K562 (cell line): ENCODE measurements at regions not wholly inside any gene's neighbourhood (a gene's known extent, or its start where the extent isn't known, plus 50 kb on each side); places are given as distances from the start of the nearest gene placed in this dataset.

Experiments used
- AFF4 ChIP-seq: sonication (generic); formaldehyde crosslinking; IDR thresholded peaks from 2 replicates; pipeline ENCODE4 v1.8.0; 2023; ENCODE audit warnings: mild to moderate bottlenecking, missing genetic modification reagents
- BRF2 ChIP-seq: IDR thresholded peaks from 3 replicates; pipeline ENCODE4 v1.6.1; 2011; ENCODE audit warnings: borderline replicate concordance, mild to moderate bottlenecking; ENCODE audit not compliant: insufficient read length, insufficient read depth
- DMBX1 ChIP-seq: fragments of 250-450 bp; sonication (Bioruptor Pico); IDR thresholded peaks from 2 replicates; pipeline ENCODE4 v1.8.0; 2022; ENCODE audit warnings: inconsistent platforms, mild to moderate bottlenecking, moderate library complexity, borderline replicate concordance
- EP400 ChIP-seq: fragments of 450-650 bp; IDR thresholded peaks from 2 replicates; pipeline ENCODE4 v1.6.1; 2017; ENCODE audit warnings: antibody characterized with exemption, mild to moderate bottlenecking, moderate library complexity
- FUS ChIP-seq: fragments of 200-400 bp; formaldehyde crosslinking; optimal IDR thresholded peaks from 2 replicates; pipeline ENCODE3; 2017; ENCODE audit warnings: low read depth, low read length
- GABPB1 ChIP-seq: sonication (generic); formaldehyde crosslinking; IDR thresholded peaks from 2 replicates; pipeline ENCODE4 v1.8.0; 2022; ENCODE audit warnings: mild to moderate bottlenecking, missing genetic modification reagents
- HNRNPL ChIP-seq: fragments of 200-400 bp; formaldehyde crosslinking; IDR thresholded peaks from 2 replicates; pipeline ENCODE4 v1.6.1; 2017; ENCODE audit warnings: low read depth, mild to moderate bottlenecking, low read length
- ILF3 ChIP-seq: fragments of 450-650 bp; IDR thresholded peaks from 2 replicates; pipeline ENCODE4 v1.6.1; 2018; ENCODE audit warnings: antibody characterized with exemption, mild to moderate bottlenecking, moderate library complexity, borderline replicate concordance
- L3MBTL2 ChIP-seq: fragments of 450-650 bp; IDR thresholded peaks from 2 replicates; pipeline ENCODE4 v1.6.1; 2016; ENCODE audit warnings: mild to moderate bottlenecking, moderate library complexity
- NBN ChIP-seq: fragments of 450-650 bp; IDR thresholded peaks from 2 replicates; pipeline ENCODE4 v1.6.1; 2016; ENCODE audit warnings: low read depth, mild to moderate bottlenecking
- NCOA2 ChIP-seq, 2 experiments: fragments of 450-650 bp; IDR thresholded peaks; 2 replicates each; pipeline ENCODE4 v1.6.1; 2018; ENCODE audit warnings: mild to moderate bottlenecking in 2 of 2, moderate library complexity in 1 of 2; ENCODE audit not compliant: partially characterized antibody in 2 of 2
- NEUROD1 ChIP-seq: fragments of 150-350 bp; IDR thresholded peaks from 2 replicates; pipeline ENCODE4 v1.6.1; 2014; ENCODE audit warnings: borderline replicate concordance, low read length, low read depth; ENCODE audit not compliant: partially characterized antibody
- PTRF ChIP-seq: fragments of 450-650 bp; IDR thresholded peaks from 2 replicates; pipeline ENCODE4 v1.6.1; 2016; ENCODE audit warnings: mild to moderate bottlenecking, missing genetic modification characterization, missing compliant biosample characterization
- PYGO2 ChIP-seq: fragments of 450-650 bp; IDR thresholded peaks from 2 replicates; pipeline ENCODE4 v1.6.1; 2016; ENCODE audit warnings: mild to moderate bottlenecking, missing genetic modification characterization, moderate library complexity, missing compliant biosample characterization
- SMARCE1 ChIP-seq: fragments of 450-650 bp; IDR thresholded peaks from 2 replicates; pipeline ENCODE4 v1.7.1; 2016; ENCODE audit warnings: mild to moderate bottlenecking
- SMC3 ChIP-seq: conservative IDR thresholded peaks from 2 replicates; pipeline ENCODE4 v1.6.1; 2011; ENCODE audit warnings: low read depth, low read length, improper control_type of control experiment; ENCODE audit not compliant: insufficient read depth
- TAF1 ChIP-seq: IDR thresholded peaks from 2 replicates; pipeline ENCODE4 v1.6.1; 2011; ENCODE audit warnings: mild to moderate bottlenecking, low read length, moderate library complexity; ENCODE audit not compliant: insufficient read depth, control insufficient read depth, severe bottlenecking; ENCODE audit errors: extremely low read depth
- TARDBP ChIP-seq: fragments of 450-650 bp; IDR thresholded peaks from 2 replicates; pipeline ENCODE4 v1.6.1; 2016
- THRB ChIP-seq: fragments of 450-650 bp; formaldehyde crosslinking; conservative IDR thresholded peaks from 2 replicates; pipeline ENCODE4 v1.4.0; 2022; ENCODE audit warnings: mild to moderate bottlenecking, missing genetic modification characterization
- ZBTB34 ChIP-seq: fragments of 250-450 bp; sonication (Bioruptor Pico); IDR thresholded peaks from 2 replicates; pipeline ENCODE4 v1.8.0; 2021; ENCODE audit warnings: mild to moderate bottlenecking, moderate library complexity
- ZBTB8A ChIP-seq: fragments of 450-650 bp; IDR thresholded peaks from 2 replicates; pipeline ENCODE4 v1.6.1; 2018; ENCODE audit warnings: mild to moderate bottlenecking, moderate library complexity; ENCODE audit not compliant: partially characterized antibody

GRCh38 chr6:28757429-28758045 lies 166.2 kb downstream of the TRIM27 start (continued):
- TF ChIP-seq AFF4 (no peak; the same call in 1 of the 2 replicates), ZBTB34 (CRISPR knock-in tag) (no peak), DMBX1 (CRISPR knock-in tag) (peak; percentile 59), PYGO2 (tag) (no peak), TAF1 (no peak), THRB (CRISPR knock-in tag) (0 out of 2 replicates have a peak, but pooled peaks have one; percentile 6), NBN (peak; percentile 50; the same call in 1 of the 2 replicates), BRF2 (no peak), TARDBP (no peak), GABPB1 (CRISPR knock-in tag) (0 out of 2 replicates have a peak, but pooled peaks have one; percentile 19), SMARCE1 (peak; percentile 47; the same call in 1 of the 2 replicates), FUS (no peak), ZBTB8A (no peak), HNRNPL (no peak), ILF3 (no peak), PTRF (tag) (no peak), EP400 (peak; percentile 90), NCOA2 (IDR thresholded peaks at IDR 0.05; ENCODE audit: partially characterized antibody in 2 of 2) (no peak), NEUROD1 (no peak), L3MBTL2 (no peak), SMC3 (no peak)
